ENCODE measurements at regions not wholly inside any gene's neighbourhood (a gene's known extent, or its start where the extent isn't known, plus 50 kb on each side); places are given as distances from the start of the nearest gene placed in this dataset.

GRCh38 chr16:85366031-85366763, 246.9 kb upstream of the GSE1 start:
- Mint-ChIP-seq H3K27ac (no peak overlapping the region), H3K27me3 (no peaks in the 10 kb centered on the region), H3K4me3 (no peak overlapping the region), H3K36me3 (ENCODE audit: low read depth) (no peaks in the 10 kb centered on the region), H3K4me1 (no peaks in the 10 kb centered on the region), H3K9me3 (ENCODE audit: low read depth) (no peaks in the 10 kb centered on the region)
- intact Hi-C loops (cut with DNase I, micrococcal nuclease) = no loop called here
- ChIA-PET CTCF (interaction anchor here (1.3 to 1.4 kb wide), 2 partner anchors 11 to 50 kb away, joined by 3 to 4 read pairs; no protein-coding TSS in a partner anchor), POLR2A (no interaction called here)
- ATAC-seq (no peak), DNase-seq (no peak)

DNA sequence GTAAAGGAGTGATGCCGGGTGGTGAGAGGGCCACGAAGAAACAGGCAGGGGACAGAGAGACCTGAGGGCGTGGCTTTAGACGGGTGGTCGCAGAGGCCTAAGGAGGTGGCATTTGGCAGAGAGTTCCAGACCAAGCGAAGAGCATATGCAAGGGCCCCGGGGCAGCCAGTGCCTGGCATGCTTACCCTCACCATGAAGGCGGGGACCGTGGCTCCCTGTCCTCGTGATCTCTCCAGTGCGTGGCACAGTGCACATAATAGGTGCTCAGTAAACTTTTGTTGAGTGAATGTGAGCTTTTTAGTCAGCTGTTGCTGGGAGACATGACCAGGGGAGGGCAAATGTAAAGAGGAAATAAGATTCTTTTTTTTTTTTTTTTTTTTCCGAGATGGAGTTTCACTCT, 245.6 kb upstream of the GSE1 start:
- ChIA-PET POLR2A (no interaction called here), CTCF (interaction anchor here (0.8 to 3.6 kb wide), 2 partner anchors 17 to 249 kb away, joined by 3 to 11 read pairs; no protein-coding TSS in a partner anchor)
- ATAC-seq (no peak), DNase-seq (no peak)
- no peaks in the 10 kb centered on the region for H3K27me3 Mint-ChIP-seq
- no peaks in the 10 kb centered on the region for H3K36me3 Mint-ChIP-seq (ENCODE audit: low read depth)
- H3K4me1 Mint-ChIP-seq = peaks cover 2% of the 10 kb centered on the region
- H3K4me3 Mint-ChIP-seq = no peak overlapping the region
- intact Hi-C loops (cut with DNase I, micrococcal nuclease) = no loop called here
- no peaks in the 10 kb centered on the region for H3K9me3 Mint-ChIP-seq (ENCODE audit: low read depth)
- no peak overlapping the region for H3K27ac Mint-ChIP-seq

GRCh38 chr16:85369060-85369459, 244.1 kb upstream of the GSE1 start:
- no peak for ATAC-seq
- POLR2A ChIA-PET = no interaction called here
- Mint-ChIP-seq H3K36me3 (ENCODE audit: low read depth) (no peaks in the 10 kb centered on the region), H3K4me3 (no peak overlapping the region), H3K9me3 (ENCODE audit: low read depth) (no peaks in the 10 kb centered on the region), H3K4me1 (peaks cover 9% of the 10 kb centered on the region), H3K27me3 (no peaks in the 10 kb centered on the region), H3K27ac (no peak overlapping the region)
- CTCF ChIA-PET = interaction anchor here (0.6 to 3.6 kb wide), 9 partner anchors 11 to 247 kb away, joined by 3 to 11 read pairs (median 3); no protein-coding TSS in a partner anchor
- intact Hi-C loops (cut with DNase I, micrococcal nuclease) = no loop called here
- DNase-seq = no peak

- CTCF ChIA-PET = interaction anchor here (0.6 to 3.6 kb wide), 10 partner anchors 10 to 643 kb away, joined by 3 to 11 read pairs (median 3); no protein-coding TSS in a partner anchor
- ATAC-seq (peak; percentile 56), DNase-seq (peak; percentile 73)
- POLR2A ChIA-PET = no interaction called here
- Mint-ChIP-seq H3K36me3 (ENCODE audit: low read depth) (no peaks in the 10 kb centered on the region), H3K27ac (no peak overlapping the region), H3K27me3 (no peaks in the 10 kb centered on the region), H3K4me3 (no peak overlapping the region), H3K9me3 (ENCODE audit: low read depth) (no peaks in the 10 kb centered on the region), H3K4me1 (peaks cover 9% of the 10 kb centered on the region)
- intact Hi-C loops (cut with DNase I, micrococcal nuclease) = no loop called here
Observed at GRCh38 chr16:85369741-85370528, 243.2 kb upstream of the GSE1 start.

- Mint-ChIP-seq H3K27me3 (no peaks in the 10 kb centered on the region), H3K4me3 (no peak overlapping the region), H3K36me3 (ENCODE audit: low read depth) (no peaks in the 10 kb centered on the region), H3K9me3 (ENCODE audit: low read depth) (no peaks in the 10 kb centered on the region), H3K4me1 (peaks cover 9% of the 10 kb centered on the region), H3K27ac (no peak overlapping the region)
- DNase-seq (no peak), ATAC-seq (no peak)
- CTCF ChIA-PET = interaction anchor here (0.6 to 3.6 kb wide), 4 partner anchors 65 to 263 kb away, joined by 3 to 11 read pairs (median 3); no protein-coding TSS in a partner anchor
- POLR2A ChIA-PET = no interaction called here
- intact Hi-C loops (cut with DNase I, micrococcal nuclease) = no loop called here
Observed at GRCh38 chr16:85370543-85370880, 242.6 kb upstream of the GSE1 start.

DNA sequence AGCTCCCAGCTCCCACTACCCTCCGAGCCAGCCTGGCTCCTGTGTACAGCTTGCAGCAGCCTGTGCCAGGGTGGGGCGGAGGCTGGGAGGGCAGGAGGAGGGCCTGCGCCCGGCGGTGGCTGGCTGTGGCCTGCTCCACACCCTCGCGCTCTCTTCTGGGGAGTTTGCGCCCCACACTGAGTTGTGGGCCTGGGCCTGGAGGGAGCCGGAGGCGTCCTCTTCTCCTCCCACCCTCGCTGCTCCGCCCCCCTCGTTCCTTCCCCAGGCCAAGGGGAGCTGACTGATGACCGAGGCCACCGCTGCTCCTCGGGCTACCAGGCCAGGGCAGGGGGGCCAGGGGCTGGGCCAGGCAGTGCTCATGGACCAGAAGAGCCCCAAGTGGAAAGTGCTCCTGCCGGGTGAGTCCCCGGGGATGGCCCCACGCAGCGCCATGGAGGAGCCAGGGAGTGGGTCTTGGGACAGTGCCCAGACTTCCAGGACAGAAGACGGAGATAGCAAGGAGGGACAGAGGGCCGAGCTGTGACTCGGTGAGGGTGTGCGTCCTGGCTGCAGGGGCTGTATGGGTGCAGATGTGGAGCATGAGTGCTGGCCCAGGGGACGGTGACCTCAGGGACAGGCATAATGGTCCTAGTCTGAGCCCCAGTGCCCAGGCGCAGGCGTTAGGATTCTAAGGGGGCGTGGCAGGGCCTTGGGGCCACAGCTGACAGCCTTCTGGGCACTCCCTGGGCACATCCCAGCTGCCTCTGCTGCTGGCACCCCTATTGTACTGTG, 242.1 kb upstream of the GSE1 start:
- H3K9me3 Mint-ChIP-seq (ENCODE audit: low read depth) = no peaks in the 10 kb centered on the region
- intact Hi-C loops (cut with DNase I, micrococcal nuclease) = no loop called here
- no peak overlapping the region for H3K4me3 Mint-ChIP-seq
- H3K4me1 Mint-ChIP-seq = peaks cover 9% of the 10 kb centered on the region
- no peak for ATAC-seq
- CTCF ChIA-PET = interaction anchor here (0.6 to 3.6 kb wide), 4 partner anchors 66 to 264 kb away, joined by 3 to 11 read pairs (median 3); no protein-coding TSS in a partner anchor
- no peak overlapping the region for H3K27ac Mint-ChIP-seq
- POLR2A ChIA-PET = no interaction called here
- H3K27me3 Mint-ChIP-seq = no peaks in the 10 kb centered on the region
- H3K36me3 Mint-ChIP-seq (ENCODE audit: low read depth) = no peaks in the 10 kb centered on the region
- DNase-seq = no peak

- ChIA-PET POLR2A (no interaction called here), CTCF (interaction anchor here (0.6 to 1.1 kb wide), 3 partner anchors 15 to 239 kb away, joined by 3 to 4 read pairs (median 3); no protein-coding TSS in a partner anchor)
- no peak for ATAC-seq
- Mint-ChIP-seq H3K4me3 (no peak overlapping the region), H3K36me3 (ENCODE audit: low read depth) (no peaks in the 10 kb centered on the region), H3K27ac (no peak overlapping the region), H3K4me1 (peaks cover 9% of the 10 kb centered on the region), H3K27me3 (no peaks in the 10 kb centered on the region), H3K9me3 (ENCODE audit: low read depth) (no peaks in the 10 kb centered on the region)
- DNase-seq = no peak
- intact Hi-C loops (cut with DNase I, micrococcal nuclease) = no loop called here
Observed at GRCh38 chr16:85371948-85372347, 241.2 kb upstream of the GSE1 start.

DNA sequence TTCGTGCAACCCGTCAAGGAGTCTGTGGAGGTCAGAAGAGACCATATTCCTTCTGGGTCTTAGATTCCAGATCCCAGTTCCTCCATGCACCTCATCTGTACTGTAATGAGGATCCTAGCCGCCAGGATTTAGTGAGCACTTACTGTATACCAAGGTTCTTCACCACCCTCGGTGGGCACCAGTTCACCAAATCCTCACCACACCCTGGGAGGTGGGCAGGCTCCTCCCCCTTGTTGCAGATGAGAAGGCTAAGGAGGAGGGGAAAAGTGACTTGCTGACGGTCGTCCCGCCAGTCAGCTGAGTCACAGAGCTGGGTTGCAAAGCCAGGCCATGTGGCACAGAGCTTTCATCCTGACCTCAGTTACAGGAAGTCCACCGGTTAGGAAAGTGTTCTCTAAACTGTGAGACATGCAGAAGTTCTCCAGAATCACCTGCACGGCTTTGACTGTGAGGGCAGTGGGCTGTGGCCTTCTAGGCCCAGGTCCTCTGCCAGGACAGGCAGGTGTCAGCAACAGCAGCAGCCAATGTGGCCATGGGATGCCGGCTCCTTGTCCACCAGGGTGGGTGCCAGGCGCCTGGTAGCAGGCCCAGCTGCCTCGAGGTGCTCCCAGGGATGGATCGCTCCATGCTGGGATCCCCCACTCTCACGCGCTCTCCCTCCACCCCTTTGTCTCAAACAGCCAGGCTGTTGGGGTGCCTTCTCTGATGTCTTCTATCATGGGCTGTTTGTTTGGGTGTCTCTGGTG, 240.3 kb upstream of the GSE1 start:
- Mint-ChIP-seq H3K4me1 (peaks cover 9% of the 10 kb centered on the region), H3K9me3 (ENCODE audit: low read depth) (no peaks in the 10 kb centered on the region), H3K36me3 (ENCODE audit: low read depth) (no peaks in the 10 kb centered on the region), H3K27me3 (no peaks in the 10 kb centered on the region), H3K27ac (no peak overlapping the region), H3K4me3 (no peak overlapping the region)
- CTCF ChIA-PET = interaction anchor here (0.6 to 1.1 kb wide), 5 partner anchors 14 to 256 kb away, joined by 3 to 4 read pairs (median 3); no protein-coding TSS in a partner anchor
- peak; percentile 89 for ATAC-seq
- DNase-seq = peak; percentile 70
- intact Hi-C loops (cut with DNase I, micrococcal nuclease) = no loop called here
- POLR2A ChIA-PET = no interaction called here

- H3K4me3 Mint-ChIP-seq = no peak overlapping the region
- no peak overlapping the region for H3K27ac Mint-ChIP-seq
- ChIA-PET CTCF (interaction anchor here (1.0 kb wide), 1 partner anchor 254 kb away, joined by 4 read pairs; no protein-coding TSS in a partner anchor), POLR2A (no interaction called here)
- no peak for DNase-seq
- H3K4me1 Mint-ChIP-seq = peaks cover 9% of the 10 kb centered on the region
- H3K27me3 Mint-ChIP-seq = peaks cover 2% of the 10 kb centered on the region
- no peak for ATAC-seq
- no peaks in the 10 kb centered on the region for H3K36me3 Mint-ChIP-seq (ENCODE audit: low read depth)
- no peaks in the 10 kb centered on the region for H3K9me3 Mint-ChIP-seq (ENCODE audit: low read depth)
- intact Hi-C loops (cut with DNase I, micrococcal nuclease) = no loop called here
Observed at GRCh38 chr16:85373741-85374570, 239.2 kb upstream of the GSE1 start.

- H3K36me3 Mint-ChIP-seq (ENCODE audit: low read depth) = no peaks in the 10 kb centered on the region
- H3K4me1 Mint-ChIP-seq = peaks cover 9% of the 10 kb centered on the region
- DNase-seq (no peak), ATAC-seq (no peak)
- no peaks in the 10 kb centered on the region for H3K9me3 Mint-ChIP-seq (ENCODE audit: low read depth)
- no peak overlapping the region for H3K4me3 Mint-ChIP-seq
- peaks cover 2% of the 10 kb centered on the region for H3K27me3 Mint-ChIP-seq
- H3K27ac Mint-ChIP-seq = no peak overlapping the region
- CTCF ChIA-PET = no interaction called here
- intact Hi-C loops (cut with DNase I, micrococcal nuclease) = no loop called here
- POLR2A ChIA-PET = no interaction called here
Observed at GRCh38 chr16:85374571-85374872, 238.6 kb upstream of the GSE1 start.
